Loucy (cell line): ENCODE measurements at regions not wholly inside any gene's neighbourhood (a gene's known extent, or its start where the extent isn't known, plus 50 kb on each side); places are given as distances from the start of the nearest gene placed in this dataset.

Experiments
- EZH2phosphoT487 ChIP-seq: fragments of 200-600 bp; IDR thresholded peaks from 2 replicates; pipeline ENCODE4 v1.6.1; 2018; ENCODE audit warnings: antibody characterized with exemption, mild to moderate bottlenecking, moderate library complexity, borderline replicate concordance
- TF ChIP-seq, protein P1 (sequence below): fragments of 200-600 bp; sonication (generic); conservative IDR thresholded peaks from 2 replicates; pipeline ENCODE4 v1.5.1; 2014; ENCODE audit warnings: mild to moderate bottlenecking, antibody characterized with exemption, low read length

DNA sequence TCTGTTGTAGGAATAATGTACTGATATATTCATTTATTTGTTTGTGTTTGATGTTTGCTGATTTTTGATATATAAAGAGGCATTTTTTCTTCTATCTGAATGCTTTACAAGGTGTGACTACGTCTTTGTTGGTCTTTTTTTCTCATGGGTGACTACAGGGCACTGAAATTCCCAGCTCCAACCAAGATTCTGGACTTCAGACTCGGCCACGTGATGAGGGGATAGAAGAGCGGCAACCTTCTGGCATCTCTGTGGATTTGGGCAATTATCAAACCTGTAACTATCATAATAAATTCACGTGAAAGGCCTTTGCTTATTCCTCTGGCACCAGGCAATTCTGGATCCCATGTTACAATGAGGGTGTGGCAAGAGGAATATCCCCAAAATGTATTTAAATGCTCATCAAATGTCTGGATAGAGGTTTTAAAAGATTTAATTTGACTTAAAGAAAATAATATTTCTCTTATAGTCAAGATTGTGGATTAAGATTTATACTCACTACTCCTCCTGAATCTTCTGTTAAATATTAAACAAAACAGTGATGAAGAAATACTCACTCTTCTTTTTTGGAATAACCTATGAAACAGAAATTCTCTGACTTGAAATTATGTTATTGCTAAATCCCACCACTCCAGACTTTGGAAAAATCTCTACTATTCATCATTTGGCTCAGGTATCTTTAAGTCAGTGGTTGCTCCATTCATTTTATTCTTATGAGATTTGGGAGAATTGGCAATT, 276.3 kb downstream of the GPR37 start:
- TF ChIP-seq, protein P1, sequence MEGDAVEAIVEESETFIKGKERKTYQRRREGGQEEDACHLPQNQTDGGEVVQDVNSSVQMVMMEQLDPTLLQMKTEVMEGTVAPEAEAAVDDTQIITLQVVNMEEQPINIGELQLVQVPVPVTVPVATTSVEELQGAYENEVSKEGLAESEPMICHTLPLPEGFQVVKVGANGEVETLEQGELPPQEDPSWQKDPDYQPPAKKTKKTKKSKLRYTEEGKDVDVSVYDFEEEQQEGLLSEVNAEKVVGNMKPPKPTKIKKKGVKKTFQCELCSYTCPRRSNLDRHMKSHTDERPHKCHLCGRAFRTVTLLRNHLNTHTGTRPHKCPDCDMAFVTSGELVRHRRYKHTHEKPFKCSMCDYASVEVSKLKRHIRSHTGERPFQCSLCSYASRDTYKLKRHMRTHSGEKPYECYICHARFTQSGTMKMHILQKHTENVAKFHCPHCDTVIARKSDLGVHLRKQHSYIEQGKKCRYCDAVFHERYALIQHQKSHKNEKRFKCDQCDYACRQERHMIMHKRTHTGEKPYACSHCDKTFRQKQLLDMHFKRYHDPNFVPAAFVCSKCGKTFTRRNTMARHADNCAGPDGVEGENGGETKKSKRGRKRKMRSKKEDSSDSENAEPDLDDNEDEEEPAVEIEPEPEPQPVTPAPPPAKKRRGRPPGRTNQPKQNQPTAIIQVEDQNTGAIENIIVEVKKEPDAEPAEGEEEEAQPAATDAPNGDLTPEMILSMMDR: no peak
- no peak for TF ChIP-seq EZH2phosphoT487
